IMR-90 (cell line): ENCODE measurements at regions not wholly inside any gene's neighbourhood (a gene's known extent, or its start where the extent isn't known, plus 50 kb on each side); places are given as distances from the start of the nearest gene placed in this dataset.

Source experiments
- ATAC-seq: fragments of 200-7000 bp; cut with Tn5 transposase; 2 replicates; pipeline ENCODE4 v1.9.1; 2020; ENCODE audit warnings: low read depth, mild to moderate bottlenecking, moderate library complexity
- BruUV-seq: library from RNA; stranded (reverse); fragments of 400-500 nt; replicated peaks from 2 replicates; lab custom pipeline; 2021; lab: Mats Ljungman, UMichigan
- CTCF ChIA-PET: fragments of 300-600 bp; formaldehyde crosslinking; extraction: SDS; loops from one replicate; lab custom pipeline; 2021; ENCODE audit warnings: antibody characterized with exemption; lab: Yijun Ruan, JAX
- POLR2A ChIA-PET: fragments of 300-600 bp; sonication (Branson Sonifier 250); formaldehyde crosslinking; loops from one replicate; lab custom pipeline; 2022; ENCODE audit warnings: antibody characterized with exemption; ENCODE audit not compliant: unreplicated experiment; lab: Charles Lee
- DNase-seq: peaks from one replicate; pipeline ENCODE4 v3.0.0; 2013
- H2AFZ ChIP-seq: replicated peaks from 2 replicates; pipeline ENCODE3; 2013; ENCODE audit warnings: low read length, mild to moderate bottlenecking; ENCODE audit not compliant: poor library complexity
- H2AK5ac ChIP-seq: 2 replicates; pipeline ENCODE4 v1.6.1; 2013; ENCODE audit warnings: low read depth, low read length, inconsistent platforms
- H2AK9ac ChIP-seq: replicated peaks from 2 replicates; pipeline ENCODE3; 2013; ENCODE audit warnings: mild to moderate bottlenecking, low read depth, low read length, moderate library complexity; ENCODE audit not compliant: poor library complexity
- H2BK120ac ChIP-seq: 2 replicates; pipeline ENCODE4 v1.6.1; 2013; ENCODE audit warnings: low read depth, low read length, inconsistent platforms
- H2BK15ac ChIP-seq: 3 replicates; pipeline ENCODE4 v1.6.1; 2013; ENCODE audit warnings: low read depth, low read length, inconsistent platforms
- H2BK20ac ChIP-seq: 2 replicates; pipeline ENCODE4 v1.6.1; 2013; ENCODE audit warnings: low read depth, mild to moderate bottlenecking, inconsistent platforms, low read length, moderate library complexity
- H2BK5ac ChIP-seq: 2 replicates; pipeline ENCODE4 v1.6.1; 2013; ENCODE audit warnings: mild to moderate bottlenecking, low read depth, low read length, inconsistent platforms; ENCODE audit not compliant: poor library complexity, severe bottlenecking
- H3K14ac ChIP-seq: replicated peaks from 2 replicates; pipeline ENCODE4 v1.6.1; 2013; ENCODE audit warnings: low read depth, low read length, inconsistent platforms
- H3K18ac ChIP-seq: 2 replicates; pipeline ENCODE4 v1.6.1; 2013; ENCODE audit warnings: low read depth, low read length, control low read depth
- H3K23ac ChIP-seq: 2 replicates; pipeline ENCODE4 v1.6.1; 2013; ENCODE audit warnings: low read depth, low read length, inconsistent platforms
- H3K27ac ChIP-seq: 2 replicates; pipeline ENCODE4 v1.5.1; 2013; ENCODE audit warnings: mild to moderate bottlenecking, control low read depth, low read length; ENCODE audit not compliant: insufficient read depth
- H3K27me3 ChIP-seq: 2 replicates; pipeline ENCODE4 v1.6.1; 2013; ENCODE audit warnings: low read length; ENCODE audit not compliant: control insufficient read depth, insufficient read depth
- H3K36me3 ChIP-seq: 2 replicates; pipeline ENCODE4 v1.6.1; 2013; ENCODE audit warnings: low read length, mixed read lengths; ENCODE audit not compliant: control insufficient read depth, insufficient read depth
- H3K4ac ChIP-seq: 2 replicates; pipeline ENCODE4 v1.6.1; 2013; ENCODE audit warnings: low read depth, low read length, inconsistent platforms
- H3K4me1 ChIP-seq: 2 replicates; pipeline ENCODE4 v1.6.1; 2013; ENCODE audit warnings: low read length, mixed read lengths; ENCODE audit not compliant: control insufficient read depth, insufficient read depth
- H3K4me2 ChIP-seq: 2 replicates; pipeline ENCODE4 v1.6.1; 2013; ENCODE audit warnings: low read depth, mild to moderate bottlenecking, control low read depth, low read length, moderate library complexity
- H3K4me3 ChIP-seq: 2 replicates; pipeline ENCODE4 v1.5.1; 2013; ENCODE audit warnings: low read depth, mild to moderate bottlenecking, control low read depth, low read length, moderate library complexity; ENCODE audit not compliant: insufficient read depth
- H3K56ac ChIP-seq: 2 replicates; pipeline ENCODE4 v1.6.1; 2013; ENCODE audit warnings: low read length, inconsistent platforms; ENCODE audit not compliant: insufficient read depth; ENCODE audit errors: extremely low read depth
- H3K79me1 ChIP-seq, 2 experiments: 2 replicates each; pipeline ENCODE4 v1.6.1; 2013; ENCODE audit warnings: low read length in 2 of 2, inconsistent platforms in 1 of 2, low read depth in 1 of 2
- H3K9ac ChIP-seq: 2 replicates; pipeline ENCODE4 v1.6.1; 2013; ENCODE audit warnings: low read depth, low read length, control low read depth
- H3K9me1 ChIP-seq: 2 replicates; pipeline ENCODE4 v1.6.1; 2013; ENCODE audit warnings: low read length, inconsistent platforms; ENCODE audit not compliant: insufficient read depth
- H3K9me3 ChIP-seq: 2 replicates; pipeline ENCODE4 v1.6.1; 2013; ENCODE audit warnings: low read length; ENCODE audit not compliant: control insufficient read depth, insufficient read depth
- H4K20me1 ChIP-seq: 2 replicates; pipeline ENCODE4 v1.6.1; 2013; ENCODE audit warnings: low read length, inconsistent platforms; ENCODE audit not compliant: insufficient read depth
- H4K5ac ChIP-seq: 2 replicates; pipeline ENCODE4 v1.6.1; 2013; ENCODE audit warnings: mild to moderate bottlenecking, low read depth, low read length, control low read depth
- H4K8ac ChIP-seq, 2 experiments: 2 replicates each; pipeline ENCODE4 v1.6.1; 2013; ENCODE audit warnings: low read depth in 2 of 2, low read length in 2 of 2, control low read depth in 1 of 2, inconsistent platforms in 1 of 2
- H4K91ac ChIP-seq: 2 replicates; pipeline ENCODE4 v1.6.1; 2013; ENCODE audit warnings: low read depth, low read length, inconsistent platforms; ENCODE audit not compliant: insufficient read depth
- SMC3 ChIP-seq: fragments of 150-350 bp; IDR thresholded peaks from 2 replicates; pipeline ENCODE4 v1.6.1; 2016; ENCODE audit warnings: low read depth, mild to moderate bottlenecking, antibody characterized with exemption, low read length, moderate library complexity
- dilution Hi-C: fragments of 300-500 bp; cut with HindIII; formaldehyde crosslinking; loops from one replicate; pipeline ENCODE4 v1.14.3; 2018; ENCODE audit warnings: low sequenced_read_pairs; ENCODE audit not compliant: unreplicated experiment
- in situ Hi-C: fragments of 300-500 bp; cut with MboI; formaldehyde crosslinking; loops from 3 replicates; pipeline ENCODE4 v1.14.3; 2019; ENCODE audit warnings: low sequenced_read_pairs, inconsistent platforms, mixed read lengths
- intact Hi-C: fragments of 100-400 bp; cut with micrococcal nuclease; formaldehyde crosslinking; loops from 2 replicates; pipeline ENCODE4 v1.10.0; 2022

DNA sequence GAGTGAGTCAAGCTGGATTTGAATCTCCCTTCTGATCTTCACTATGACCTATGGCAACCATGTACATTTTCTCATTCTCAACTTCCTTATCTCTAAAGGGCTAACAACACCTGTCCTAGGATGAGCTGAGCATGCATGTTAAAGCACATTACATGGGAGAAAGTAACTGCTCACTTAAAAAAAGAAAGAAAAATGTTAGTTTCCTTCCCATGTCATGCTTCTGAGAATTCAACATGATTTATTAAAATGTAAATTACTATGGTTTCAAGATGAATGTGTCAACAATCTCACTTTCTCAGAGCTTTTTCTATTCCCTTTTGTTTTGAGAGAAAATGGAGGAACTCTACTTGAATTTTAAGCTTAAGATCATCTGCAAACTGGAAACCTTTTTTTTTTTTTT lies 295.3 kb downstream of the SKIDA1 start:
- H3K4ac ChIP-seq: no peak overlapping the region
- H2BK15ac ChIP-seq: no peak overlapping the region
- H2AK5ac ChIP-seq: no peak overlapping the region
- no peak overlapping the region for H3K4me3 ChIP-seq
- H3K9ac ChIP-seq: no peak overlapping the region
- no peak overlapping the region for H3K27ac ChIP-seq
- no peak overlapping the region for H4K8ac ChIP-seq
- no peak overlapping the region for H2BK20ac ChIP-seq
- H2AK9ac ChIP-seq: no peak overlapping the region
- no peaks in the 10 kb centered on the region for H3K36me3 ChIP-seq
- H3K27me3 ChIP-seq: no peaks in the 10 kb centered on the region
- no peak overlapping the region for H4K91ac ChIP-seq
- no peak overlapping the region for H3K4me2 ChIP-seq
- H3K56ac ChIP-seq: no peak overlapping the region
- no peak overlapping the region for H2AFZ ChIP-seq
- no TSS peak for BruUV-seq
- no peak overlapping the region for H3K23ac ChIP-seq
- ATAC-seq: no peak
- intact Hi-C loops: no loop called here
- no peak overlapping the region for H3K18ac ChIP-seq
- no peak overlapping the region for H3K14ac ChIP-seq
- H4K5ac ChIP-seq: no peak overlapping the region
- no peaks in the 10 kb centered on the region for H3K9me3 ChIP-seq
- no peaks in the 10 kb centered on the region for H3K4me1 ChIP-seq
- no peak overlapping the region for H2BK120ac ChIP-seq
- ChIA-PET CTCF (no interaction called here), POLR2A (no interaction called here)
- in situ Hi-C loops: no loop called here
- H4K20me1 ChIP-seq: no peaks in the 10 kb centered on the region
- dilution Hi-C loops: no loop called here
- no peaks in the 10 kb centered on the region for H3K9me1 ChIP-seq
- no peaks in the 10 kb centered on the region for H3K79me1 ChIP-seq
- no peak for TF ChIP-seq SMC3
- no peak for DNase-seq
- no peak overlapping the region for H2BK5ac ChIP-seq
